Lower lobe of right lung (tissue), 2 donors: ENCODE measurements at regions not wholly inside any gene's neighbourhood (a gene's known extent, or its start where the extent isn't known, plus 50 kb on each side); places are given as distances from the start of the nearest gene placed in this dataset.

Experiments
- ATAC-seq, 2 donors: fragments of 200-7000 bp; cut with Tn5 transposase; one replicate each; pipeline ENCODE4 v1.9.1; 2020 to 2022; ENCODE audit warnings: mild to moderate bottlenecking in 2 of 2, moderate library complexity in 2 of 2
- DNase-seq: peaks from one replicate; pipeline ENCODE4 v3.0.0-alpha.2; 2020
- H3K27ac ChIP-seq: fragments of 200-600 bp; one replicate; pipeline ENCODE4 v1.8.0; 2022
- H3K27me3 ChIP-seq: fragments of 200-600 bp; one replicate; pipeline ENCODE4 v1.8.0; 2022; ENCODE audit warnings: low read depth
- H3K36me3 ChIP-seq: fragments of 200-600 bp; one replicate; pipeline ENCODE4 v1.8.0; 2022; ENCODE audit warnings: mild to moderate bottlenecking
- H3K4me1 ChIP-seq: fragments of 200-600 bp; one replicate; pipeline ENCODE4 v1.8.0; 2022
- H3K4me3 ChIP-seq: fragments of 200-600 bp; one replicate; pipeline ENCODE4 v1.8.0; 2022; ENCODE audit warnings: mild to moderate bottlenecking
- H3K9me3 ChIP-seq: fragments of 200-600 bp; one replicate; pipeline ENCODE4 v1.8.0; 2022
- CTCF ChIP-seq: fragments of 200-600 bp; IDR thresholded peaks from one replicate; pipeline ENCODE4 v1.8.0; 2022; ENCODE audit warnings: antibody characterized with exemption, mild to moderate bottlenecking
- intact Hi-C: fragments of 100-400 bp; cut with DNase I; formaldehyde crosslinking; loops from one replicate; pipeline ENCODE4 v1.11.0; 2022
- donor health status: DM: no; HTN: yes; CAD: no; lungs with severe emphysema.

GRCh38 chr6:14210663-14211561, 93.3 kb downstream of the CD83 start:
- H3K4me3 ChIP-seq, result peak overlapping the region; percentile 81
- no peaks in the 10 kb centered on the region for H3K36me3 ChIP-seq
- peak overlapping the region; percentile 79 for H3K27ac ChIP-seq
- intact Hi-C loops, result no loop called here
- peak; percentile 63 for TF ChIP-seq CTCF
- H3K4me1 ChIP-seq, result peaks cover 17% of the 10 kb centered on the region
- DNase-seq (peak; percentile 96), ATAC-seq (peak; percentile 98)
- no peaks in the 10 kb centered on the region for H3K27me3 ChIP-seq
- no peaks in the 10 kb centered on the region for H3K9me3 ChIP-seq

- Histone ChIP-seq H3K27ac (peak overlapping the region; percentile 79), H3K4me1 (peaks cover 17% of the 10 kb centered on the region), H3K9me3 (no peaks in the 10 kb centered on the region), H3K36me3 (no peaks in the 10 kb centered on the region), H3K4me3 (peak overlapping the region; percentile 81), H3K27me3 (no peaks in the 10 kb centered on the region)
- intact Hi-C loops, result no loop called here
- ATAC-seq, result peak; percentile 9 to 34
- peak; percentile 68 for DNase-seq
- no peak for TF ChIP-seq CTCF
These were observed 94.0 kb downstream of the CD83 start for GRCh38 chr6:14211562-14211942.

- no peak for TF ChIP-seq CTCF
- Histone ChIP-seq H3K27me3 (no peaks in the 10 kb centered on the region), H3K9me3 (no peaks in the 10 kb centered on the region), H3K36me3 (no peaks in the 10 kb centered on the region), H3K4me1 (peaks cover 17% of the 10 kb centered on the region), H3K27ac (no peak overlapping the region), H3K4me3 (peak overlapping the region; percentile 81)
- intact Hi-C loops, result no loop called here
- ATAC-seq, result peak in 1 of 2 donors; percentile 16
- no peak for DNase-seq
These were observed 94.4 kb downstream of the CD83 start for GRCh38 chr6:14212020-14212419.

GRCh38 chr6:14212632-14213031, 95.1 kb downstream of the CD83 start:
- no peak for ATAC-seq
- H3K27me3 ChIP-seq, result no peaks in the 10 kb centered on the region
- no peak overlapping the region for H3K4me3 ChIP-seq
- intact Hi-C loops, result no loop called here
- no peaks in the 10 kb centered on the region for H3K9me3 ChIP-seq
- DNase-seq, result no peak
- no peak overlapping the region for H3K27ac ChIP-seq
- no peak for TF ChIP-seq CTCF
- H3K36me3 ChIP-seq, result no peaks in the 10 kb centered on the region
- H3K4me1 ChIP-seq, result peaks cover 20% of the 10 kb centered on the region

- no peak for TF ChIP-seq CTCF
- Histone ChIP-seq H3K36me3 (no peaks in the 10 kb centered on the region), H3K9me3 (no peaks in the 10 kb centered on the region), H3K4me1 (peaks cover 4% of the 10 kb centered on the region), H3K4me3 (no peak overlapping the region), H3K27me3 (no peaks in the 10 kb centered on the region), H3K27ac (peak overlapping the region; percentile 49)
- DNase-seq (no peak), ATAC-seq (no peak)
- intact Hi-C loops, result no loop called here
These were observed 99.5 kb downstream of the CD83 start for GRCh38 chr6:14216946-14217684.
